Type B pancreatic cell (in vitro differentiated cells): ENCODE measurements at regions not wholly inside any gene's neighbourhood (a gene's known extent, or its start where the extent isn't known, plus 50 kb on each side); places are given as distances from the start of the nearest gene placed in this dataset.

ENCODE experiments used
- DNase-seq: peaks from one replicate; pipeline ENCODE4 v3.0.0; 2021; ENCODE audit warnings: mixed read lengths; ENCODE audit not compliant: unreplicated experiment; ENCODE audit errors: extremely low spot score
- H3K27ac Mint-ChIP-seq: 2 replicates; pipeline ENCODE4 v1.8.0; 2021; ENCODE audit warnings: mild to moderate bottlenecking, mixed read lengths
- H3K27me3 Mint-ChIP-seq: 2 replicates; pipeline ENCODE4 v1.8.0; 2021; ENCODE audit warnings: mixed read lengths
- H3K36me3 Mint-ChIP-seq: 2 replicates; pipeline ENCODE4 v1.8.0; 2021; ENCODE audit warnings: mixed read lengths
- H3K4me1 Mint-ChIP-seq: one replicate; pipeline ENCODE4 v1.8.0; 2021; ENCODE audit warnings: mixed read lengths; ENCODE audit not compliant: unreplicated experiment
- H3K4me3 Mint-ChIP-seq: 2 replicates; pipeline ENCODE4 v1.8.0; 2021; ENCODE audit warnings: mild to moderate bottlenecking, mixed read lengths
- H3K9me3 Mint-ChIP-seq: 2 replicates; pipeline ENCODE4 v1.8.0; 2021; ENCODE audit warnings: mixed read lengths
- CTCF ChIP-seq: fragments of 200-600 bp; sonication (generic); conservative IDR thresholded peaks from 2 replicates; pipeline ENCODE4 v1.5.0; 2021; ENCODE audit warnings: antibody characterized with exemption, mild to moderate bottlenecking

- no peaks in the 10 kb centered on the region for H3K4me1 Mint-ChIP-seq
- DNase-seq, result no peak
- H3K9me3 Mint-ChIP-seq, result no peaks in the 10 kb centered on the region
- H3K27me3 Mint-ChIP-seq, result no peaks in the 10 kb centered on the region
- H3K27ac Mint-ChIP-seq, result no peak overlapping the region
- no peak overlapping the region for H3K4me3 Mint-ChIP-seq
- H3K36me3 Mint-ChIP-seq, result no peaks in the 10 kb centered on the region
- TF ChIP-seq CTCF, result no peak
These were observed 146.3 kb upstream of the TPK1 start for GRCh38 chr7:144982133-144982532.

GRCh38 chr7:144975882-144976281, 140.0 kb upstream of the TPK1 start:
- DNase-seq, result no peak
- Mint-ChIP-seq H3K4me1 (no peaks in the 10 kb centered on the region), H3K36me3 (no peaks in the 10 kb centered on the region), H3K9me3 (no peaks in the 10 kb centered on the region), H3K27me3 (no peaks in the 10 kb centered on the region), H3K4me3 (no peak overlapping the region), H3K27ac (no peak overlapping the region)
- no peak for TF ChIP-seq CTCF

GRCh38 chr7:144969787-144970186, 133.9 kb upstream of the TPK1 start:
- H3K36me3 Mint-ChIP-seq, result no peaks in the 10 kb centered on the region
- no peaks in the 10 kb centered on the region for H3K4me1 Mint-ChIP-seq
- H3K9me3 Mint-ChIP-seq, result no peaks in the 10 kb centered on the region
- H3K27me3 Mint-ChIP-seq, result no peaks in the 10 kb centered on the region
- DNase-seq, result no peak
- no peak for TF ChIP-seq CTCF
- H3K27ac Mint-ChIP-seq, result no peak overlapping the region
- H3K4me3 Mint-ChIP-seq, result no peak overlapping the region

GRCh38 chr7:144960763-144961162, 124.9 kb upstream of the TPK1 start:
- Mint-ChIP-seq H3K27me3 (peaks cover 4% of the 10 kb centered on the region), H3K4me1 (no peaks in the 10 kb centered on the region)
- no peak for TF ChIP-seq CTCF

GRCh38 chr7:144957998-144958397, 122.1 kb upstream of the TPK1 start:
- Mint-ChIP-seq H3K4me1 (no peaks in the 10 kb centered on the region), H3K27me3 (peaks cover 4% of the 10 kb centered on the region), H3K9me3 (no peaks in the 10 kb centered on the region), H3K27ac (no peak overlapping the region), H3K4me3 (no peak overlapping the region), H3K36me3 (no peaks in the 10 kb centered on the region)
- no peak for DNase-seq
- TF ChIP-seq CTCF, result no peak

More at GRCh38 chr7:144960763-144961162, 124.9 kb upstream of the TPK1 start:
- Mint-ChIP-seq H3K9me3 (no peaks in the 10 kb centered on the region), H3K4me3 (no peak overlapping the region), H3K36me3 (no peaks in the 10 kb centered on the region), H3K27ac (no peak overlapping the region)
- DNase-seq, result no peak

GRCh38 chr7:144955422-144955821, 119.6 kb upstream of the TPK1 start:
- Mint-ChIP-seq H3K36me3 (no peaks in the 10 kb centered on the region), H3K4me3 (no peak overlapping the region), H3K9me3 (no peaks in the 10 kb centered on the region), H3K27me3 (peaks cover 4% of the 10 kb centered on the region), H3K27ac (no peak overlapping the region), H3K4me1 (no peaks in the 10 kb centered on the region)
- no peak for TF ChIP-seq CTCF
- no peak for DNase-seq
